ENCODE measurements at regions not wholly inside any gene's neighbourhood (a gene's known extent, or its start where the extent isn't known, plus 50 kb on each side); places are given as distances from the start of the nearest gene placed in this dataset.
A peak's percentile ranks its signal among the peaks of the same experiment; 100 is the strongest.

- TF ChIP-seq CTCF (CRISPR knock-in tag; IDR thresholded peaks at IDR 0.05) (peak; percentile 83), THAP11 (CRISPR knock-in tag; IDR thresholded peaks at IDR 0.05) (no peak), SALL2 (CRISPR knock-in tag; IDR thresholded peaks at IDR 0.05) (no peak), ZBTB49 (CRISPR knock-in tag; IDR thresholded peaks at IDR 0.05; ENCODE audit: borderline replicate concordance) (no peak), KIAA2018 (CRISPR knock-in tag; IDR thresholded peaks at IDR 0.05; ENCODE audit: borderline replicate concordance) (no peak), HMGXB4 (CRISPR knock-in tag; IDR thresholded peaks at IDR 0.05; ENCODE audit: borderline replicate concordance in 1 of 2, low read depth in 1 of 2) (no peak), U2AF1 (optimal IDR thresholded peaks at IDR 0.05; ENCODE audit: low read depth, low read length) (no peak), KMT2A (CRISPR knock-in tag; IDR thresholded peaks at IDR 0.05) (no peak), ZNF691 (CRISPR knock-in tag; IDR thresholded peaks at IDR 0.05; ENCODE audit: borderline replicate concordance, low read depth) (no peak), SMC3 (IDR thresholded peaks at IDR 0.05; ENCODE audit: low read length) (peak; percentile 73), MIER2 (CRISPR knock-in tag; IDR thresholded peaks at IDR 0.05) (no peak), ZNF33B (CRISPR knock-in tag; IDR thresholded peaks at IDR 0.05) (no peak), ZNF746 (CRISPR knock-in tag; IDR thresholded peaks at IDR 0.05) (no peak), NFIC (IDR thresholded peaks at IDR 0.05; ENCODE audit: low read length) (no peak), CREM (IDR thresholded peaks at IDR 0.05) (no peak), CREM (CRISPR knock-in tag; IDR thresholded peaks at IDR 0.05) (no peak)
These were observed 280.3 kb upstream of the SYNCRIP start (continued) for GRCh38 chr6:85923013-85923430.
